ENCODE measurements at regions not wholly inside any gene's neighbourhood (a gene's known extent, or its start where the extent isn't known, plus 50 kb on each side); places are given as distances from the start of the nearest gene placed in this dataset.

DNA sequence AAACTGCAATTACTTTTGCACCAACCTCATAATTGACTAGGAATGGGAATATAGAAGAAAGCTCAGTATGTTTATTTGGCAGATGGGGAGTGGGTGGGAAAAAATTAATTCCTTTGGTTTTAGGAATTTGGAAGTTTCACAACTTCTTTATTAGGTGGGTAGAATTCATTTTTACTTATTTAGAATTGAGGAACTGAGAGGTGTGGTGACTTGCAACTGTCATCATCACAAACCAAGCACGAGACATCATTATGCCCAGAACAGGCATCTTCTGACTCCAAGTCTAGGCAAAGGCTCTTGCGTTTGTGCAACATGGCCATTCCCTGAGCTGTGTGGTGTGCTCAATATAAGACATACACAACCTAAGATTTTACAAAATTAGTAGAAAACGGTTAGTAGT is 380.0 kb downstream of the ATP23 start:
- no peak for TF ChIP-seq EP300 (IDR thresholded peaks at IDR 0.05)
- TF ChIP-seq POLR2A (IDR thresholded peaks at IDR 0.05): no peak
- TF ChIP-seq, protein P1, sequence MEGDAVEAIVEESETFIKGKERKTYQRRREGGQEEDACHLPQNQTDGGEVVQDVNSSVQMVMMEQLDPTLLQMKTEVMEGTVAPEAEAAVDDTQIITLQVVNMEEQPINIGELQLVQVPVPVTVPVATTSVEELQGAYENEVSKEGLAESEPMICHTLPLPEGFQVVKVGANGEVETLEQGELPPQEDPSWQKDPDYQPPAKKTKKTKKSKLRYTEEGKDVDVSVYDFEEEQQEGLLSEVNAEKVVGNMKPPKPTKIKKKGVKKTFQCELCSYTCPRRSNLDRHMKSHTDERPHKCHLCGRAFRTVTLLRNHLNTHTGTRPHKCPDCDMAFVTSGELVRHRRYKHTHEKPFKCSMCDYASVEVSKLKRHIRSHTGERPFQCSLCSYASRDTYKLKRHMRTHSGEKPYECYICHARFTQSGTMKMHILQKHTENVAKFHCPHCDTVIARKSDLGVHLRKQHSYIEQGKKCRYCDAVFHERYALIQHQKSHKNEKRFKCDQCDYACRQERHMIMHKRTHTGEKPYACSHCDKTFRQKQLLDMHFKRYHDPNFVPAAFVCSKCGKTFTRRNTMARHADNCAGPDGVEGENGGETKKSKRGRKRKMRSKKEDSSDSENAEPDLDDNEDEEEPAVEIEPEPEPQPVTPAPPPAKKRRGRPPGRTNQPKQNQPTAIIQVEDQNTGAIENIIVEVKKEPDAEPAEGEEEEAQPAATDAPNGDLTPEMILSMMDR (IDR thresholded peaks at IDR 0.05): no peak

All from gastroesophageal sphincter (tissue), 3 donors.